ENCODE measurements at regions not wholly inside any gene's neighbourhood (a gene's known extent, or its start where the extent isn't known, plus 50 kb on each side); places are given as distances from the start of the nearest gene placed in this dataset.

GRCh38 chr14:101408077-101408831 is 153.0 kb upstream of the DIO3 start:
- ATAC-seq (replicated peaks in 1 of 2) (no peak), DNase-seq (no peak)
- H3K27me3 Mint-ChIP-seq (ENCODE audit: low read depth) = peaks cover 20% of the 10 kb centered on the region
- H3K4me3 Mint-ChIP-seq = no peak overlapping the region
- no peaks in the 10 kb centered on the region for H3K4me1 Mint-ChIP-seq (ENCODE audit: low read depth)
- H3K36me3 Mint-ChIP-seq (ENCODE audit: insufficient read depth in 2 of 2) = no peaks in the 10 kb centered on the region
- H3K9me3 Mint-ChIP-seq = no peaks in the 10 kb centered on the region
- H3K27ac Mint-ChIP-seq = no peak overlapping the region

GRCh38 chr14:101409006-101409543 is 152.2 kb upstream of the DIO3 start:
- Mint-ChIP-seq H3K4me1 (ENCODE audit: low read depth) (no peaks in the 10 kb centered on the region), H3K27ac (no peak overlapping the region), H3K27me3 (ENCODE audit: low read depth) (peaks cover 20% of the 10 kb centered on the region), H3K4me3 (no peak overlapping the region), H3K36me3 (ENCODE audit: insufficient read depth in 2 of 2) (no peaks in the 10 kb centered on the region), H3K9me3 (no peaks in the 10 kb centered on the region)
- no peak for DNase-seq
- no peak for ATAC-seq (replicated peaks in 1 of 2)

GRCh38 chr14:101410126-101410525 is 151.2 kb upstream of the DIO3 start:
- no peak overlapping the region for H3K27ac Mint-ChIP-seq

GRCh38 chr14:101411151-101411550 is 150.1 kb upstream of the DIO3 start:
- Mint-ChIP-seq H3K4me3 (no peak overlapping the region), H3K4me1 (ENCODE audit: low read depth) (no peaks in the 10 kb centered on the region), H3K9me3 (no peaks in the 10 kb centered on the region), H3K27ac (no peak overlapping the region), H3K36me3 (ENCODE audit: insufficient read depth in 2 of 2) (no peaks in the 10 kb centered on the region), H3K27me3 (ENCODE audit: low read depth) (peaks cover 36% of the 10 kb centered on the region)
- ATAC-seq (replicated peaks in 1 of 2) = no peak
- no peak for DNase-seq

More at GRCh38 chr14:101410126-101410525, 151.2 kb upstream of the DIO3 start:
- ATAC-seq (replicated peaks in 1 of 2) (no peak), DNase-seq (no peak)
- no peaks in the 10 kb centered on the region for H3K9me3 Mint-ChIP-seq
- no peak overlapping the region for H3K4me3 Mint-ChIP-seq
- no peaks in the 10 kb centered on the region for H3K4me1 Mint-ChIP-seq (ENCODE audit: low read depth)
- no peaks in the 10 kb centered on the region for H3K36me3 Mint-ChIP-seq (ENCODE audit: insufficient read depth in 2 of 2)
- peaks cover 30% of the 10 kb centered on the region for H3K27me3 Mint-ChIP-seq (ENCODE audit: low read depth)

- H3K27ac Mint-ChIP-seq = no peak overlapping the region
- DNase-seq = no peak
- H3K4me1 Mint-ChIP-seq (ENCODE audit: low read depth) = no peaks in the 10 kb centered on the region
- no peak overlapping the region for H3K4me3 Mint-ChIP-seq
- no peaks in the 10 kb centered on the region for H3K36me3 Mint-ChIP-seq (ENCODE audit: insufficient read depth in 2 of 2)
- no peak for ATAC-seq (replicated peaks in 1 of 2)
- no peaks in the 10 kb centered on the region for H3K9me3 Mint-ChIP-seq
- peaks cover 42% of the 10 kb centered on the region for H3K27me3 Mint-ChIP-seq (ENCODE audit: low read depth)
Measured at GRCh38 chr14:101411779-101412178, 149.5 kb upstream of the DIO3 start.

GRCh38 chr14:101412739-101413138 is 148.6 kb upstream of the DIO3 start:
- ATAC-seq (replicated peaks in 1 of 2) = no peak
- no peaks in the 10 kb centered on the region for H3K4me1 Mint-ChIP-seq (ENCODE audit: low read depth)
- DNase-seq = no peak
- no peak overlapping the region for H3K4me3 Mint-ChIP-seq
- no peaks in the 10 kb centered on the region for H3K36me3 Mint-ChIP-seq (ENCODE audit: insufficient read depth in 2 of 2)
- H3K27ac Mint-ChIP-seq = no peak overlapping the region
- peaks cover 47% of the 10 kb centered on the region for H3K27me3 Mint-ChIP-seq (ENCODE audit: low read depth)
- H3K9me3 Mint-ChIP-seq = no peaks in the 10 kb centered on the region

GRCh38 chr14:101417434-101417833 is 143.9 kb upstream of the DIO3 start:
- Mint-ChIP-seq H3K4me3 (no peak overlapping the region), H3K4me1 (ENCODE audit: low read depth) (no peaks in the 10 kb centered on the region), H3K36me3 (ENCODE audit: insufficient read depth in 2 of 2) (no peaks in the 10 kb centered on the region), H3K27ac (no peak overlapping the region), H3K9me3 (no peaks in the 10 kb centered on the region), H3K27me3 (ENCODE audit: low read depth) (peaks cover 66% of the 10 kb centered on the region)
- DNase-seq (no peak), ATAC-seq (replicated peaks in 1 of 2) (no peak)

GRCh38 chr14:101418601-101419000 is 142.7 kb upstream of the DIO3 start:
- Mint-ChIP-seq H3K27ac (no peak overlapping the region), H3K9me3 (no peaks in the 10 kb centered on the region), H3K27me3 (ENCODE audit: low read depth) (peaks cover 59% of the 10 kb centered on the region), H3K36me3 (ENCODE audit: insufficient read depth in 2 of 2) (no peaks in the 10 kb centered on the region), H3K4me3 (no peak overlapping the region), H3K4me1 (ENCODE audit: low read depth) (no peaks in the 10 kb centered on the region)
- DNase-seq (no peak), ATAC-seq (replicated peaks in 1 of 2) (no peak)

- H3K27me3 Mint-ChIP-seq (ENCODE audit: low read depth) = peaks cover 50% of the 10 kb centered on the region
- peaks cover 0 to 3% of the 10 kb centered on the region in 2 donors for H3K9me3 Mint-ChIP-seq
- no peak overlapping the region for H3K4me3 Mint-ChIP-seq
- DNase-seq = no peak
- no peaks in the 10 kb centered on the region for H3K4me1 Mint-ChIP-seq (ENCODE audit: low read depth)
- ATAC-seq (replicated peaks in 1 of 2) = no peak
- peaks cover 0 to 2% of the 10 kb centered on the region in 2 donors for H3K36me3 Mint-ChIP-seq (ENCODE audit: insufficient read depth in 2 of 2)
- no peak overlapping the region for H3K27ac Mint-ChIP-seq
Measured at GRCh38 chr14:101426466-101426865, 134.8 kb upstream of the DIO3 start.

GRCh38 chr14:101428409-101428808 is 132.9 kb upstream of the DIO3 start:
- Mint-ChIP-seq H3K27ac (no peak overlapping the region), H3K4me3 (no peak overlapping the region), H3K9me3 (peaks cover 0 to 3% of the 10 kb centered on the region in 2 donors), H3K4me1 (ENCODE audit: low read depth) (no peaks in the 10 kb centered on the region), H3K27me3 (ENCODE audit: low read depth) (peaks cover 60% of the 10 kb centered on the region), H3K36me3 (ENCODE audit: insufficient read depth in 2 of 2) (peaks cover 0 to 2% of the 10 kb centered on the region in 2 donors)
- DNase-seq (no peak), ATAC-seq (replicated peaks in 1 of 2) (no peak)

- no peaks in the 10 kb centered on the region for H3K36me3 Mint-ChIP-seq (ENCODE audit: insufficient read depth in 2 of 2)
- H3K27me3 Mint-ChIP-seq (ENCODE audit: low read depth) = peaks cover 72% of the 10 kb centered on the region
- H3K27ac Mint-ChIP-seq = no peak overlapping the region
- DNase-seq (no peak), ATAC-seq (replicated peaks in 1 of 2) (no peak)
- H3K9me3 Mint-ChIP-seq = no peaks in the 10 kb centered on the region
- no peak overlapping the region for H3K4me3 Mint-ChIP-seq
- H3K4me1 Mint-ChIP-seq (ENCODE audit: low read depth) = no peaks in the 10 kb centered on the region
Measured at GRCh38 chr14:101435546-101435945, 125.7 kb upstream of the DIO3 start.

- no peaks in the 10 kb centered on the region for H3K36me3 Mint-ChIP-seq (ENCODE audit: insufficient read depth in 2 of 2)
- no peak overlapping the region for H3K4me3 Mint-ChIP-seq
- peaks cover 72% of the 10 kb centered on the region for H3K27me3 Mint-ChIP-seq (ENCODE audit: low read depth)
- ATAC-seq (replicated peaks in 1 of 2) (no peak), DNase-seq (no peak)
- H3K9me3 Mint-ChIP-seq = no peaks in the 10 kb centered on the region
- no peak overlapping the region for H3K27ac Mint-ChIP-seq
- peaks cover 28% of the 10 kb centered on the region for H3K4me1 Mint-ChIP-seq (ENCODE audit: low read depth)
Measured at GRCh38 chr14:101439023-101439422, 122.3 kb upstream of the DIO3 start.

- no peaks in the 10 kb centered on the region for H3K36me3 Mint-ChIP-seq (ENCODE audit: insufficient read depth in 2 of 2)
- H3K4me1 Mint-ChIP-seq (ENCODE audit: low read depth) = peaks cover 28% of the 10 kb centered on the region
- no peak overlapping the region for H3K4me3 Mint-ChIP-seq
- no peak for ATAC-seq (replicated peaks in 1 of 2)
- no peak overlapping the region for H3K27ac Mint-ChIP-seq
- H3K9me3 Mint-ChIP-seq = no peaks in the 10 kb centered on the region
- H3K27me3 Mint-ChIP-seq (ENCODE audit: low read depth) = peaks cover 82% of the 10 kb centered on the region
- no peak for DNase-seq
Measured at GRCh38 chr14:101440496-101440895, 120.8 kb upstream of the DIO3 start.

GRCh38 chr14:101441710-101442109 is 119.6 kb upstream of the DIO3 start:
- H3K36me3 Mint-ChIP-seq (ENCODE audit: insufficient read depth in 2 of 2) = no peaks in the 10 kb centered on the region
- peaks cover 79% of the 10 kb centered on the region for H3K27me3 Mint-ChIP-seq (ENCODE audit: low read depth)
- DNase-seq (no peak), ATAC-seq (replicated peaks in 1 of 2) (no peak)
- H3K9me3 Mint-ChIP-seq = no peaks in the 10 kb centered on the region
- H3K27ac Mint-ChIP-seq = no peak overlapping the region
- H3K4me3 Mint-ChIP-seq = no peak overlapping the region
- H3K4me1 Mint-ChIP-seq (ENCODE audit: low read depth) = peaks cover 28% of the 10 kb centered on the region

Measured in activated T-cell treated with anti-CD3 and anti-CD28 coated beads, Interleukin-2, amount 50 U/mL, for 72 hours (primary cell).